Testis (tissue), 2 donors: ENCODE measurements at regions not wholly inside any gene's neighbourhood (a gene's known extent, or its start where the extent isn't known, plus 50 kb on each side); places are given as distances from the start of the nearest gene placed in this dataset.

Source experiments
- POLR2A ChIP-seq: fragments of 450-650 bp; IDR thresholded peaks from one replicate; pipeline ENCODE4 v1.6.1; 2017; ENCODE audit warnings: antibody characterized with exemption, mild to moderate bottlenecking, moderate library complexity
- TF ChIP-seq, protein P1 (sequence below), 3 experiments: fragments of 450-650 bp in 2 of 3; fragments of 200-600 bp in 1 of 3; sonication (generic) in 1 of 3; IDR thresholded peaks; one replicate each; pipeline ENCODE4 v1.5.1; 2016 to 2019; ENCODE audit warnings: antibody characterized with exemption in 3 of 3, mild to moderate bottlenecking in 2 of 3, moderate library complexity in 1 of 3

DNA sequence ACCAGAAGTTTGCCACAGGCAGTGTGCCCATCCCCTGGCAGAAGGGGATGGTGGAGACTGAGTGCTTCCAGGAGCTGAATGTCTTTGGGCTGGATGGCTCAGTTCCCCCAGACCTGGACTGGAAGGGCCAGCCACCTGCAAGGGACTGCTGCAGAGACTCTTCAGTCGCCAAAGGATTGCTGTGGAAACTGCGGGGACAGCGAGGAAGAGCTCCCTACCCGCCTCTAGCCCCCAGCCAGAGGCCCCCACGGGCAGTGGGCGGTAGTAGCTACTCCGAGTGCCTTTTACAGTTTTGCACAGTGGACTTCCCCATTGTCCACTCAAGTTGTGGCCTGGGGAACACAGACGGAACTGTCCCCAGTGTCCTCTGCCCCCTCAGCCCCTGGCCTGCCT is 138.5 kb downstream of the ZDHHC20 start:
- TF ChIP-seq, protein P1, sequence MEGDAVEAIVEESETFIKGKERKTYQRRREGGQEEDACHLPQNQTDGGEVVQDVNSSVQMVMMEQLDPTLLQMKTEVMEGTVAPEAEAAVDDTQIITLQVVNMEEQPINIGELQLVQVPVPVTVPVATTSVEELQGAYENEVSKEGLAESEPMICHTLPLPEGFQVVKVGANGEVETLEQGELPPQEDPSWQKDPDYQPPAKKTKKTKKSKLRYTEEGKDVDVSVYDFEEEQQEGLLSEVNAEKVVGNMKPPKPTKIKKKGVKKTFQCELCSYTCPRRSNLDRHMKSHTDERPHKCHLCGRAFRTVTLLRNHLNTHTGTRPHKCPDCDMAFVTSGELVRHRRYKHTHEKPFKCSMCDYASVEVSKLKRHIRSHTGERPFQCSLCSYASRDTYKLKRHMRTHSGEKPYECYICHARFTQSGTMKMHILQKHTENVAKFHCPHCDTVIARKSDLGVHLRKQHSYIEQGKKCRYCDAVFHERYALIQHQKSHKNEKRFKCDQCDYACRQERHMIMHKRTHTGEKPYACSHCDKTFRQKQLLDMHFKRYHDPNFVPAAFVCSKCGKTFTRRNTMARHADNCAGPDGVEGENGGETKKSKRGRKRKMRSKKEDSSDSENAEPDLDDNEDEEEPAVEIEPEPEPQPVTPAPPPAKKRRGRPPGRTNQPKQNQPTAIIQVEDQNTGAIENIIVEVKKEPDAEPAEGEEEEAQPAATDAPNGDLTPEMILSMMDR (IDR thresholded peaks at IDR 0.05), result no peak
- no peak for TF ChIP-seq POLR2A
